ENCODE measurements at regions not wholly inside any gene's neighbourhood (a gene's known extent, or its start where the extent isn't known, plus 50 kb on each side); places are given as distances from the start of the nearest gene placed in this dataset.

DNA sequence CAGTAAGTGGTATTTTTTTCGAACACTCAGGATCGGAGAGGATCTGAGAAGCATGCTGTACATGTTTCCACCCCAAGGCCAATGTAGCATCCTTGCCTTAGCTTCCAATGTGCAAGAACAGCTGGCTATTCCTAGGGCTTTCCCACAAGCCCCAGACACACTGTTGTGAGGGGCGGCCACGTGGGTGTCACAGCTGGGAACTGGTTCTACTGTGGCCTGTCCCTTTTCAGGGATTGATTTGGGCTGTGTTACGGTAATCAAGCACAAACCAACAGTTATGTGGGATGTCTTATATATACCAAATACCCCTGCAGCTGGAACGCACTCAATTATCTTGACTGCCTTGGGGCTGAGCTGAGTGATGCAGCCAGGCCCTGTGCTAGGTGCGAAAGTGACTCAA, 116.3 kb upstream of the CXCR4 start:
- TF ChIP-seq, protein P1, sequence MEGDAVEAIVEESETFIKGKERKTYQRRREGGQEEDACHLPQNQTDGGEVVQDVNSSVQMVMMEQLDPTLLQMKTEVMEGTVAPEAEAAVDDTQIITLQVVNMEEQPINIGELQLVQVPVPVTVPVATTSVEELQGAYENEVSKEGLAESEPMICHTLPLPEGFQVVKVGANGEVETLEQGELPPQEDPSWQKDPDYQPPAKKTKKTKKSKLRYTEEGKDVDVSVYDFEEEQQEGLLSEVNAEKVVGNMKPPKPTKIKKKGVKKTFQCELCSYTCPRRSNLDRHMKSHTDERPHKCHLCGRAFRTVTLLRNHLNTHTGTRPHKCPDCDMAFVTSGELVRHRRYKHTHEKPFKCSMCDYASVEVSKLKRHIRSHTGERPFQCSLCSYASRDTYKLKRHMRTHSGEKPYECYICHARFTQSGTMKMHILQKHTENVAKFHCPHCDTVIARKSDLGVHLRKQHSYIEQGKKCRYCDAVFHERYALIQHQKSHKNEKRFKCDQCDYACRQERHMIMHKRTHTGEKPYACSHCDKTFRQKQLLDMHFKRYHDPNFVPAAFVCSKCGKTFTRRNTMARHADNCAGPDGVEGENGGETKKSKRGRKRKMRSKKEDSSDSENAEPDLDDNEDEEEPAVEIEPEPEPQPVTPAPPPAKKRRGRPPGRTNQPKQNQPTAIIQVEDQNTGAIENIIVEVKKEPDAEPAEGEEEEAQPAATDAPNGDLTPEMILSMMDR (conservative IDR thresholded peaks at IDR 0.05): no peak
- no peak overlapping the region for H3K27ac Mint-ChIP-seq
- no peak for DNase-seq (ENCODE audit: extremely low spot score, unreplicated experiment)

DNA sequence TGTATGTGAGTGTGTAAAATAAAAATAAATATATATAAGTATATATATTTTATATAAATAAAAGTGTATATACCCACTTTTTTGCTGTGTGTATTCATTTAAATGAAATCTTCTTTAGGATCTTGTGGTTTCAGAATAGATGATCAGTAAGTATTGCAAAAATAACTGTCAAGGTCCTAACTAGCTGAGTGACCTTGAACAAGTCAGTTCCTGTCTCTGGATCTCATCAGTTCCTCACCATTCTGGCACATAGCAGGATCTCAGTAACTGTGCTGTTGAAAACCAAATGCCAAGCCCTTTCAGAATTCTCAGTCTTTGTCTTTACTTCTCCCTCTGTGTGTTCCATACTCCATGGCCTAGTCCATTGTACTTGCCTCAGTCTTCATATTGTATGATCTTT, 115.3 kb upstream of the CXCR4 start:
- no peak for DNase-seq (ENCODE audit: extremely low spot score, unreplicated experiment)
- H3K27ac Mint-ChIP-seq: no peak overlapping the region
- no peaks in the 10 kb centered on the region for H3K4me1 Mint-ChIP-seq (ENCODE audit: unreplicated experiment)
- TF ChIP-seq, protein P1 (conservative IDR thresholded peaks at IDR 0.05): no peak
- peaks cover 34% of the 10 kb centered on the region for H3K27me3 Mint-ChIP-seq
- H3K36me3 Mint-ChIP-seq: peaks cover 4% of the 10 kb centered on the region
- H3K9me3 Mint-ChIP-seq: peaks cover 8% of the 10 kb centered on the region
- H3K4me3 Mint-ChIP-seq: no peak overlapping the region

More for the DNA sequence above, 116.3 kb upstream of the CXCR4 start:
- no peaks in the 10 kb centered on the region for H3K36me3 Mint-ChIP-seq
- peaks cover 29% of the 10 kb centered on the region for H3K27me3 Mint-ChIP-seq
- H3K4me1 Mint-ChIP-seq (ENCODE audit: unreplicated experiment): peaks cover 5% of the 10 kb centered on the region
- no peak overlapping the region for H3K4me3 Mint-ChIP-seq
- H3K9me3 Mint-ChIP-seq: peaks cover 2% of the 10 kb centered on the region

DNA sequence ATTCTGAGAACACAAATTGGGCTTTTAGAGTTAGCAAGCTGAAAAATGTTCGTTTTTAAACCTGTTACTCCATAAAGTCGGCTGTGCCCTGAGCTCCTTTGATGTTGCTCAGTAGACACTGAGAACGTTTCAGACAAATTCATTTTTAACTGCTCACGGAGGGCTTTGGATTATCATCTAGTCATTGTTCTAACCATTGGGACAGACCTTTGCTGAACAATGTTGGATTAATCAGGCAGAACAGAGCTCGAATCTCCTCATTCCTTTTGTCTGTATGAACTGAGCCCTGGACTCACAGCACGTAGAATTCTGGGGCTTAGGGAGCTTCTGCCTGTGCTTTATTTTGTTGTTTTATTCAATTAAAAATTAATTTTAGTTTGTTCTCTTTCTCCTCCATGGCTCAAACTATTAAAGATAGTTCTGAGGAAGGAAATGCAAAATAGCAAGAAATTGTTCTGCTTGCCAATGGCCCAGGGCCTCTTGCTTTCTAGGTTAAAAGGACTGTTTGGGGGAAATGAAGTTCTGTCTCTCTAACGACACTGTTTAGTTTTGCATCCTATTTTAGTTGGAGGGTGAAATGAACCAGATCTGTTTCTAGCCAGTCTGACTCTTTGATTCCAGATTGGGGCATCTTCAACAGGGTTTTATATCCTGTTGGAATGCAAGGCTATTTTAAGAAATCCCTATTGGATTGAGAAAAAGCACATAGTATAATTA, 114.7 kb upstream of the CXCR4 start:
- DNase-seq (ENCODE audit: extremely low spot score, unreplicated experiment): no peak
- H3K27me3 Mint-ChIP-seq: peaks cover 39% of the 10 kb centered on the region
- H3K9me3 Mint-ChIP-seq: peaks cover 8% of the 10 kb centered on the region
- TF ChIP-seq, protein P1 (conservative IDR thresholded peaks at IDR 0.05): no peak
- no peaks in the 10 kb centered on the region for H3K4me1 Mint-ChIP-seq (ENCODE audit: unreplicated experiment)
- no peak overlapping the region for H3K27ac Mint-ChIP-seq
- no peak overlapping the region for H3K4me3 Mint-ChIP-seq
- peaks cover 4% of the 10 kb centered on the region for H3K36me3 Mint-ChIP-seq

DNA sequence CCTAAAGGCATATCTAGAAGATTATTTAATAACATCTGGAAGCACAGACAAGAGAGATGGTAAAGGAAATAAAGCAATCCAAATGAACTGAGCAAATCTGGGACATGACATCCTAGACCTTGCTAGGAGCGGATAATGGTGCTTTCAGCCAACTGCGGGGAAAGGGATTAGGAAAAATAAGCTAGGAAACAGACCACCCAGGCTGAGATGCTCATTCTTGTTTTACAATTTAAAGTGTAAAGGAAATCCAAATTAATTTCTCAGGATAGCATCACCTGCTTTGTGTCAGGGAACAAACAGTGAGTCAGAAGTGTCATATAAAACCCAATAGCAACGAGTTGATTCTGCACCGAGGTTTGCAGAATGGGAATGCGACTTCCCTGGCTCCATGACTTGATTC, 112.5 kb upstream of the CXCR4 start:
- no peak for DNase-seq (ENCODE audit: extremely low spot score, unreplicated experiment)
- Mint-ChIP-seq H3K27ac (no peak overlapping the region), H3K4me1 (ENCODE audit: unreplicated experiment) (peaks cover 9% of the 10 kb centered on the region), H3K9me3 (peaks cover 8% of the 10 kb centered on the region), H3K36me3 (peaks cover 4% of the 10 kb centered on the region), H3K4me3 (no peak overlapping the region), H3K27me3 (peaks cover 36% of the 10 kb centered on the region)
- TF ChIP-seq, protein P1 (conservative IDR thresholded peaks at IDR 0.05): no peak

DNA sequence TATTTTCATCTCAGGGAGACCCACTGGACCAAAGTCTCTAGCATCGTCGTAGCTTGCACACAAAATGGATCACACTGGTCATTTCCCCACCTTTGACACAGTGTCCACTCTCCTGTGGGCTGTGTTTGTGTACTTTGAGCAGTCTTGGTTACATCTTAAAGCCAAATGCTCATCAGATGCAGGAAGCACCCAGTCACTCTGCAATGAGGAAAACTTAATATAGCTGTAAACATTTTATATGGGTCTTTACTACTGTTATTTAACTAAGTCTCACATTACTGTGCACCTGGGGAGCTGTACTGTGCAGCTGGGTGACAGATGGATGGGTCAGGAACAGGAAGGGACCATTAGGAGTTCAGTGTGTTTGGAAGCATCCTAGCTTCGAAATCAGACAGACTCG, 109.0 kb upstream of the CXCR4 start:
- no peak overlapping the region for H3K4me3 Mint-ChIP-seq
- peaks cover 4% of the 10 kb centered on the region for H3K36me3 Mint-ChIP-seq
- peaks cover 11% of the 10 kb centered on the region for H3K9me3 Mint-ChIP-seq
- no peak for DNase-seq (ENCODE audit: extremely low spot score, unreplicated experiment)
- peaks cover 25% of the 10 kb centered on the region for H3K27me3 Mint-ChIP-seq
- H3K4me1 Mint-ChIP-seq (ENCODE audit: unreplicated experiment): peaks cover 22% of the 10 kb centered on the region
- H3K27ac Mint-ChIP-seq: no peak overlapping the region
- TF ChIP-seq, protein P1 (conservative IDR thresholded peaks at IDR 0.05): no peak

Measured in type B pancreatic cell (in vitro differentiated cells).